ENCODE measurements at regions not wholly inside any gene's neighbourhood (a gene's known extent, or its start where the extent isn't known, plus 50 kb on each side); places are given as distances from the start of the nearest gene placed in this dataset.

DNA sequence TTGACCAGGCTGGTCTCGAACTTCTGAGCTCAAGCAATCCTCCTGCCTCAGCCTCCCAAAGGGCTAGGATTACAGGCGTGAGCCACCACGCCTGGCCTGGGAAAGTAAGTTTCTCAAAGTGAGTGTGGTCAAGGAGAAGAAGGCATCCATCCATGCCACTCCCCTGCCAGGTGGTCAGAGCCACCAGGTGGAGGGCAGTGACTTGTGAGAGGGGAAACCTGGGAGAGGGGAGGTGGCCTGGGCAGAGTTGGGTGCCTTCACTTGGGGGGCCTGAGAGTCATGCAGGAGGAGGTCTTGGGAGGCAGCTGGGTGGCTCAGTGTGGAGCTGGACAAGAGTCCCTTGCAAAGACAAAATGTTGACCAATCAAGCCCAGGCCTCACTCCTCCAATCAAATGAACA is 470.0 kb downstream of the MATN1 start:
- ATAC-seq: no peak
- TF ChIP-seq PPARA (CRISPR knock-in tag; IDR thresholded peaks at IDR 0.05; ENCODE audit: borderline replicate concordance) (no peak), ZNF565 (CRISPR knock-in tag; conservative IDR thresholded peaks at IDR 0.05; ENCODE audit: low read depth) (no peak), ZFP30 (CRISPR knock-in tag; IDR thresholded peaks at IDR 0.05) (no peak), TCF4 (CRISPR knock-in tag; IDR thresholded peaks at IDR 0.05; ENCODE audit: borderline replicate concordance) (no peak), ZFP3 (CRISPR knock-in tag; IDR thresholded peaks at IDR 0.05) (no peak), TOX (CRISPR knock-in tag; IDR thresholded peaks at IDR 0.05; ENCODE audit: borderline replicate concordance) (no peak), CSDC2 (CRISPR knock-in tag; IDR thresholded peaks at IDR 0.05) (no peak), ISL1 (CRISPR knock-in tag; IDR thresholded peaks at IDR 0.05) (no peak), SNAI2 (CRISPR knock-in tag; IDR thresholded peaks at IDR 0.05) (no peak), GLIS3 (CRISPR knock-in tag; IDR thresholded peaks at IDR 0.05) (no peak), ARNTL (CRISPR knock-in tag; IDR thresholded peaks at IDR 0.05; ENCODE audit: borderline replicate concordance, low read depth) (no peak), RARB (CRISPR knock-in tag; IDR thresholded peaks at IDR 0.05) (no peak), ZNF8 (CRISPR knock-in tag; IDR thresholded peaks at IDR 0.05) (no peak), ZC3H10 (CRISPR knock-in tag; IDR thresholded peaks at IDR 0.05) (no peak)
- TF ChIP-seq, protein P1, sequence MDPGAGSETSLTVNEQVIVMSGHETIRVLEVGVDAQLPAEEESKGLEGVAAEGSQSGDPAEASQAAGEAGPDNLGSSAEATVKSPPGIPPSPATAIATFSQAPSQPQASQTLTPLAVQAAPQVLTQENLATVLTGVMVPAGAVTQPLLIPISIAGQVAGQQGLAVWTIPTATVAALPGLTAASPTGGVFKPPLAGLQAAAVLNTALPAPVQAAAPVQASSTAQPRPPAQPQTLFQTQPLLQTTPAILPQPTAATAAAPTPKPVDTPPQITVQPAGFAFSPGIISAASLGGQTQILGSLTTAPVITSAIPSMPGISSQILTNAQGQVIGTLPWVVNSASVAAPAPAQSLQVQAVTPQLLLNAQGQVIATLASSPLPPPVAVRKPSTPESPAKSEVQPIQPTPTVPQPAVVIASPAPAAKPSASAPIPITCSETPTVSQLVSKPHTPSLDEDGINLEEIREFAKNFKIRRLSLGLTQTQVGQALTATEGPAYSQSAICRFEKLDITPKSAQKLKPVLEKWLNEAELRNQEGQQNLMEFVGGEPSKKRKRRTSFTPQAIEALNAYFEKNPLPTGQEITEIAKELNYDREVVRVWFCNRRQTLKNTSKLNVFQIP (CRISPR knock-in tag; IDR thresholded peaks at IDR 0.05; ENCODE audit: borderline replicate concordance, low read depth): no peak
- TF ChIP-seq, protein P2, sequence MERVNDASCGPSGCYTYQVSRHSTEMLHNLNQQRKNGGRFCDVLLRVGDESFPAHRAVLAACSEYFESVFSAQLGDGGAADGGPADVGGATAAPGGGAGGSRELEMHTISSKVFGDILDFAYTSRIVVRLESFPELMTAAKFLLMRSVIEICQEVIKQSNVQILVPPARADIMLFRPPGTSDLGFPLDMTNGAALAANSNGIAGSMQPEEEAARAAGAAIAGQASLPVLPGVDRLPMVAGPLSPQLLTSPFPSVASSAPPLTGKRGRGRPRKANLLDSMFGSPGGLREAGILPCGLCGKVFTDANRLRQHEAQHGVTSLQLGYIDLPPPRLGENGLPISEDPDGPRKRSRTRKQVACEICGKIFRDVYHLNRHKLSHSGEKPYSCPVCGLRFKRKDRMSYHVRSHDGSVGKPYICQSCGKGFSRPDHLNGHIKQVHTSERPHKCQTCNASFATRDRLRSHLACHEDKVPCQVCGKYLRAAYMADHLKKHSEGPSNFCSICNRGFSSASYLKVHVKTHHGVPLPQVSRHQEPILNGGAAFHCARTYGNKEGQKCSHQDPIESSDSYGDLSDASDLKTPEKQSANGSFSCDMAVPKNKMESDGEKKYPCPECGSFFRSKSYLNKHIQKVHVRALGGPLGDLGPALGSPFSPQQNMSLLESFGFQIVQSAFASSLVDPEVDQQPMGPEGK (CRISPR knock-in tag; IDR thresholded peaks at IDR 0.05; ENCODE audit: borderline replicate concordance): no peak
- TF ChIP-seq, protein P3, sequence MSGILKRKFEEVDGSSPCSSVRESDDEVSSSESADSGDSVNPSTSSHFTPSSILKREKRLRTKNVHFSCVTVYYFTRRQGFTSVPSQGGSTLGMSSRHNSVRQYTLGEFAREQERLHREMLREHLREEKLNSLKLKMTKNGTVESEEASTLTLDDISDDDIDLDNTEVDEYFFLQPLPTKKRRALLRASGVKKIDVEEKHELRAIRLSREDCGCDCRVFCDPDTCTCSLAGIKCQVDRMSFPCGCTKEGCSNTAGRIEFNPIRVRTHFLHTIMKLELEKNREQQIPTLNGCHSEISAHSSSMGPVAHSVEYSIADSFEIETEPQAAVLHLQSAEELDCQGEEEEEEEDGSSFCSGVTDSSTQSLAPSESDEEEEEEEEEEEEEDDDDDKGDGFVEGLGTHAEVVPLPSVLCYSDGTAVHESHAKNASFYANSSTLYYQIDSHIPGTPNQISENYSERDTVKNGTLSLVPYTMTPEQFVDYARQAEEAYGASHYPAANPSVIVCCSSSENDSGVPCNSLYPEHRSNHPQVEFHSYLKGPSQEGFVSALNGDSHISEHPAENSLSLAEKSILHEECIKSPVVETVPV (CRISPR knock-in tag; IDR thresholded peaks at IDR 0.05): no peak
- TF ChIP-seq, protein P4, sequence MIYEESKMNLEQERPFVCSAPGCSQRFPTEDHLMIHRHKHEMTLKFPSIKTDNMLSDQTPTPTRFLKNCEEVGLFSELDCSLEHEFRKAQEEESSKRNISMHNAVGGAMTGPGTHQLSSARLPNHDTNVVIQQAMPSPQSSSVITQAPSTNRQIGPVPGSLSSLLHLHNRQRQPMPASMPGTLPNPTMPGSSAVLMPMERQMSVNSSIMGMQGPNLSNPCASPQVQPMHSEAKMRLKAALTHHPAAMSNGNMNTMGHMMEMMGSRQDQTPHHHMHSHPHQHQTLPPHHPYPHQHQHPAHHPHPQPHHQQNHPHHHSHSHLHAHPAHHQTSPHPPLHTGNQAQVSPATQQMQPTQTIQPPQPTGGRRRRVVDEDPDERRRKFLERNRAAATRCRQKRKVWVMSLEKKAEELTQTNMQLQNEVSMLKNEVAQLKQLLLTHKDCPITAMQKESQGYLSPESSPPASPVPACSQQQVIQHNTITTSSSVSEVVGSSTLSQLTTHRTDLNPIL (CRISPR knock-in tag; IDR thresholded peaks at IDR 0.05; ENCODE audit: low read depth): no peak
- TF ChIP-seq, protein P5, sequence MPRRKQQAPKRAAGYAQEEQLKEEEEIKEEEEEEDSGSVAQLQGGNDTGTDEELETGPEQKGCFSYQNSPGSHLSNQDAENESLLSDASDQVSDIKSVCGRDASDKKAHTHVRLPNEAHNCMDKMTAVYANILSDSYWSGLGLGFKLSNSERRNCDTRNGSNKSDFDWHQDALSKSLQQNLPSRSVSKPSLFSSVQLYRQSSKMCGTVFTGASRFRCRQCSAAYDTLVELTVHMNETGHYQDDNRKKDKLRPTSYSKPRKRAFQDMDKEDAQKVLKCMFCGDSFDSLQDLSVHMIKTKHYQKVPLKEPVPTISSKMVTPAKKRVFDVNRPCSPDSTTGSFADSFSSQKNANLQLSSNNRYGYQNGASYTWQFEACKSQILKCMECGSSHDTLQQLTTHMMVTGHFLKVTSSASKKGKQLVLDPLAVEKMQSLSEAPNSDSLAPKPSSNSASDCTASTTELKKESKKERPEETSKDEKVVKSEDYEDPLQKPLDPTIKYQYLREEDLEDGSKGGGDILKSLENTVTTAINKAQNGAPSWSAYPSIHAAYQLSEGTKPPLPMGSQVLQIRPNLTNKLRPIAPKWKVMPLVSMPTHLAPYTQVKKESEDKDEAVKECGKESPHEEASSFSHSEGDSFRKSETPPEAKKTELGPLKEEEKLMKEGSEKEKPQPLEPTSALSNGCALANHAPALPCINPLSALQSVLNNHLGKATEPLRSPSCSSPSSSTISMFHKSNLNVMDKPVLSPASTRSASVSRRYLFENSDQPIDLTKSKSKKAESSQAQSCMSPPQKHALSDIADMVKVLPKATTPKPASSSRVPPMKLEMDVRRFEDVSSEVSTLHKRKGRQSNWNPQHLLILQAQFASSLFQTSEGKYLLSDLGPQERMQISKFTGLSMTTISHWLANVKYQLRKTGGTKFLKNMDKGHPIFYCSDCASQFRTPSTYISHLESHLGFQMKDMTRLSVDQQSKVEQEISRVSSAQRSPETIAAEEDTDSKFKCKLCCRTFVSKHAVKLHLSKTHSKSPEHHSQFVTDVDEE (CRISPR knock-in tag; IDR thresholded peaks at IDR 0.05): no peak

DNA sequence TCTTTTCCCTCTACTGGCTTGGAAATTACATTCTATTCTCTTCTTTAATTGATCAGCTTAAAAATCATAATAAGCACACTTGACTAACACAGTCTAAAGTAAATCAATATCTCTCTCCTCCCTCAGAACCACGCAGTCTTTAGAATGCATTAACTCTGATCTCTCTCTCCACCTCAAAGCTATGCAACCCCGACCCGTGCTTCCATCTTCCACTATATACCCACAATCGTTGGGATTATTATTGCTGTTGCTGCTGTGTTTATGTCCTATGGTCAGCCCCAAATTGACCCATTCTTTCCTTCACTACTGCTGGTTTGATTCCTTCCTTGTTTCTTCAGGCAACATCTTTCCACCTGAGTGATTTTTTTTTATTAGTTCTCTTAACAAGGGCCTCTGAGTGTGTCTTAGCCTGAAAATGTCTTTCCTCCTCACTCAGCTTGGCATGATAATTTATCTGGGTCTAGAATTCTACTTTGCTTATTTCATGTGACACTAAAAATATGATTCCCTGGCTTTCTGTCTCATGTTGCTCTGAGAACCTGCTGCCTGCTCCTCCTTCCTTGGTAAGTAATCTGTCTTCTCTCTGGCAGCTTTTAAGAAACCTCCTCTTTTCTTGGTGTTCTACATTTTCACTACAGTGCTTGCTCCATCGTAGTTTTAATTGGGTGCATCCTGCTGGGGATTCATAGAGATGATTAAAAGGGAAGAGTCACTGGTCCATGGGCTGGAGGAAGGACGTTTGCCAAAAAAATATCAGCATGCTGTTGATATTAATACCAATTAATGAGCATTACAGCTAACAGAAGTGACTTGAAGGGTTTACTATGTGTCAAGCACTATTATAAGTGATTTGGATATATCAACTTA is 472.2 kb downstream of the MATN1 start:
- ATAC-seq: no peak
- TF ChIP-seq ZNF70 (CRISPR knock-in tag; IDR thresholded peaks at IDR 0.05) (no peak), ZFP3 (CRISPR knock-in tag; IDR thresholded peaks at IDR 0.05) (no peak), TOX (CRISPR knock-in tag; IDR thresholded peaks at IDR 0.05; ENCODE audit: borderline replicate concordance) (no peak), GLIS3 (CRISPR knock-in tag; IDR thresholded peaks at IDR 0.05) (no peak), BACH2 (CRISPR knock-in tag; IDR thresholded peaks at IDR 0.05; ENCODE audit: borderline replicate concordance) (no peak), ZC3H10 (CRISPR knock-in tag; IDR thresholded peaks at IDR 0.05) (no peak), ZNF8 (CRISPR knock-in tag; IDR thresholded peaks at IDR 0.05) (no peak), ARNTL (CRISPR knock-in tag; IDR thresholded peaks at IDR 0.05; ENCODE audit: borderline replicate concordance, low read depth) (no peak), ZNF565 (CRISPR knock-in tag; conservative IDR thresholded peaks at IDR 0.05; ENCODE audit: low read depth) (no peak), PPARA (CRISPR knock-in tag; IDR thresholded peaks at IDR 0.05; ENCODE audit: borderline replicate concordance) (no peak), OSR1 (CRISPR knock-in tag; IDR thresholded peaks at IDR 0.05) (no peak)
- TF ChIP-seq, protein P3 (CRISPR knock-in tag; IDR thresholded peaks at IDR 0.05): no peak
- TF ChIP-seq, protein P1 (CRISPR knock-in tag; IDR thresholded peaks at IDR 0.05; ENCODE audit: borderline replicate concordance, low read depth): no peak
- TF ChIP-seq, protein P4 (CRISPR knock-in tag; IDR thresholded peaks at IDR 0.05; ENCODE audit: low read depth): no peak
